ENCODE measurements at regions not wholly inside any gene's neighbourhood (a gene's known extent, or its start where the extent isn't known, plus 50 kb on each side); places are given as distances from the start of the nearest gene placed in this dataset.

DNA sequence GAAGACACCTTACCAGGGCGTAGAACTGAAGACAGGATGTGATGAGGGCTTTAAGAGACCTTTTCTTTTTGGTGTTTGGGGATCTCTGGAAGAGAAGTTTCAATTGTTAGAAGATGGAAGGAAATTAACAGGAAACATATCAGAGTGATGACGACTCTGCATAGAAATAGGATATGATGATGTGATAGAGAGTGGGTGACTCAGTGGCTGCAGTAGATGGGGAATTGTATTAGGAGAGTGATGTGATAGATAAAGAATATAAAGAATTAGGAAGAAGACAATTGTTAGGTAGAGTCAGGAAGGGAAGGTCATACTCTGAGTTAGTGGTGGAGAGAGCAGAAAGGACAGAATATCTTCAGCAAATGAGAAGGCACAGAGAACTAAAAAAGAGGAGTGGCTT is 593.9 kb downstream of the NYAP2 start:
- TF ChIP-seq TAF1 (IDR thresholded peaks at IDR 0.05; ENCODE audit: low read depth, low read length) (no peak), POLR2A (IDR thresholded peaks at IDR 0.05; ENCODE audit: low read depth, low read length) (no peak)
